GM12873 (cell line): ENCODE measurements at regions not wholly inside any gene's neighbourhood (a gene's known extent, or its start where the extent isn't known, plus 50 kb on each side); places are given as distances from the start of the nearest gene placed in this dataset.

ENCODE experiments used
- CTCF ChIP-seq: IDR thresholded peaks from 2 replicates; pipeline ENCODE4 v1.5.1; 2012; ENCODE audit warnings: low read depth, mild to moderate bottlenecking, moderate library complexity, low read length, control low read depth; ENCODE audit not compliant: insufficient read depth; ENCODE audit errors: missing control alignments

GRCh38 chr5:126139773-126140172 is 283.4 kb upstream of the GRAMD2B start:
- no peak for TF ChIP-seq CTCF

GRCh38 chr5:126143622-126144021 is 279.6 kb upstream of the GRAMD2B start:
- TF ChIP-seq CTCF = no peak

GRCh38 chr5:126166368-126166767 is 256.8 kb upstream of the GRAMD2B start:
- no peak for TF ChIP-seq CTCF

- TF ChIP-seq CTCF = no peak
Observed at GRCh38 chr5:126168785-126169184, 254.4 kb upstream of the GRAMD2B start.

- TF ChIP-seq CTCF = no peak
Observed at GRCh38 chr5:126171916-126172315, 251.3 kb upstream of the GRAMD2B start.

GRCh38 chr5:126172812-126173211 is 250.4 kb upstream of the GRAMD2B start:
- no peak for TF ChIP-seq CTCF

GRCh38 chr5:126178521-126178920 is 244.7 kb upstream of the GRAMD2B start:
- no peak for TF ChIP-seq CTCF

- TF ChIP-seq CTCF = no peak
Observed at GRCh38 chr5:126182971-126183695, 240.1 kb upstream of the GRAMD2B start.
